K562 (cell line): ENCODE measurements at regions not wholly inside any gene's neighbourhood (a gene's known extent, or its start where the extent isn't known, plus 50 kb on each side); places are given as distances from the start of the nearest gene placed in this dataset.

Experiments
- ATAC-seq: fragments of 200-7000 bp; cut with Tn5 transposase; 3 replicates; pipeline ENCODE4 v1.9.1; 2020; ENCODE audit warnings: moderate library complexity
- BruUV-seq: library from RNA; stranded (reverse); fragments of 400-500 nt; replicated peaks from 2 replicates; lab custom pipeline; 2021; lab: Mats Ljungman, UMichigan
- CTCF ChIA-PET: fragments of 300-600 bp; formaldehyde crosslinking; extraction: SDS; loops from one replicate; lab custom pipeline; 2021; ENCODE audit warnings: low intra/inter-chr PET ratio; lab: Yijun Ruan, JAX
- POLR2A ChIA-PET: fragments of 300-600, 350-650 bp; sonication (Branson Sonifier 250); formaldehyde crosslinking; extraction: SDS; loops from one replicate; lab custom pipeline; 2021; ENCODE audit warnings: antibody characterized with exemption, inconsistent platforms; lab: Yijun Ruan, JAX
- DNase-seq, 4 experiments: peaks; one replicate each; pipeline versions ENCODE4 v3.0.0 to v3.0.0-alpha.2; 2011 to 2018; ENCODE audit warnings: low spot score in 3 of 4, mixed read lengths in 3 of 4; ENCODE audit errors: extremely low read depth in 1 of 4
- FAIRE-seq: peaks from 2 replicates; lab custom pipeline; 2011; peaks lifted over from hg19 to GRCh38; lab: Jason Lieb, UNC
- H2AFZ ChIP-seq: 2 replicates; pipeline ENCODE4 v1.6.0; 2011; ENCODE audit warnings: low read depth, low read length, control low read depth, inconsistent platforms
- H3K27ac ChIP-seq: fragments of 200-600 bp; 3 replicates; pipeline ENCODE4 v1.8.0; 2011; ENCODE audit warnings: low read depth, mild to moderate bottlenecking, control low read depth, inconsistent platforms, low read length, moderate library complexity, mixed read lengths; ENCODE audit errors: extremely low read depth
- H3K27me3 ChIP-seq, 2 experiments: fragments of 300-600 bp in 1 of 2; 2 replicates in 1 of 2; 3 replicates in 1 of 2; pipeline versions ENCODE4 v1.6.0 to v1.8.0; 2011; ENCODE audit warnings: inconsistent platforms in 2 of 2, low read length in 2 of 2, mild to moderate bottlenecking in 1 of 2, mixed read lengths in 1 of 2, moderate library complexity in 1 of 2; ENCODE audit not compliant: control insufficient read depth in 2 of 2, insufficient read depth in 2 of 2
- H3K36me3 ChIP-seq: fragments of 300-600 bp; 3 replicates; pipeline ENCODE4 v1.8.0; 2011; ENCODE audit warnings: mild to moderate bottlenecking, low read length, inconsistent platforms; ENCODE audit not compliant: control insufficient read depth, insufficient read depth
- H3K4me1 ChIP-seq, 2 experiments: fragments of 200-600 bp in 1 of 2; replicated peaks in 1 of 2; 2 replicates in 1 of 2; 3 replicates in 1 of 2; pipeline versions ENCODE4 v1.5.1 to v1.8.0; 2011; ENCODE audit warnings: inconsistent platforms in 2 of 2, low read length in 2 of 2, mild to moderate bottlenecking in 1 of 2, mixed read lengths in 1 of 2, moderate library complexity in 1 of 2; ENCODE audit not compliant: control insufficient read depth in 2 of 2, insufficient read depth in 2 of 2
- H3K4me2 ChIP-seq: 2 replicates; pipeline ENCODE4 v1.6.1; 2011; ENCODE audit warnings: low read length, control low read depth, inconsistent platforms, mixed read lengths; ENCODE audit not compliant: insufficient read depth
- H3K4me3 ChIP-seq: fragments of 200-600 bp; sonication (generic), shearing (Covaris generic); 2 replicates; pipeline ENCODE4 v1.5.1; 2016; ENCODE audit warnings: control low read depth, inconsistent platforms
- H3K79me2 ChIP-seq: fragments of 200-600 bp; 3 replicates; pipeline ENCODE4 v1.8.0; 2011; ENCODE audit warnings: low read length, inconsistent platforms; ENCODE audit not compliant: control insufficient read depth, insufficient read depth
- H3K9ac ChIP-seq, 2 experiments: 2 replicates each; pipeline versions ENCODE4 v1.6.0 to v1.6.1; 2011; ENCODE audit warnings: low read depth in 2 of 2, low read length in 2 of 2, control low read depth in 1 of 2, inconsistent platforms in 1 of 2, mild to moderate bottlenecking in 1 of 2, mixed read lengths in 1 of 2; ENCODE audit not compliant: insufficient read depth in 1 of 2
- H3K9me1 ChIP-seq: one replicate; pipeline ENCODE4 v1.6.0; 2011; ENCODE audit warnings: inconsistent platforms, mild to moderate bottlenecking, low read length, moderate library complexity; ENCODE audit not compliant: control insufficient read depth, insufficient read depth
- H3K9me3 ChIP-seq: replicated peaks from 2 replicates; pipeline ENCODE4 v1.5.1; 2011; ENCODE audit warnings: low read depth, low read length, inconsistent platforms; ENCODE audit not compliant: control insufficient read depth, insufficient read depth
- H4K20me1 ChIP-seq: replicated peaks from 2 replicates; pipeline ENCODE4 v1.6.1; 2011; ENCODE audit warnings: low read length, inconsistent platforms, mixed read lengths; ENCODE audit not compliant: control insufficient read depth, insufficient read depth
- CTBP1 ChIP-seq: fragments of 450-650 bp; IDR thresholded peaks from 2 replicates; pipeline ENCODE4 v1.6.1; 2016; ENCODE audit warnings: borderline replicate concordance
- ELF1 ChIP-seq: fragments of 200-800 bp; sonication (Bioruptor generic); IDR thresholded peaks from 2 replicates; pipeline ENCODE4 v1.6.1; 2016; ENCODE audit warnings: missing genetic modification characterization, missing compliant biosample characterization
- STAT6 ChIP-seq: sonication (generic); formaldehyde crosslinking; IDR thresholded peaks from 2 replicates; pipeline ENCODE4 v1.8.1; 2023; ENCODE audit warnings: mild to moderate bottlenecking, missing genetic modification reagents
- ZNF280A ChIP-seq: fragments of 450-650 bp; IDR thresholded peaks from 2 replicates; pipeline ENCODE4 v1.6.1; 2018; ENCODE audit warnings: mild to moderate bottlenecking, low read depth; ENCODE audit not compliant: partially characterized antibody
- ZNF280B ChIP-seq: fragments of 250-450 bp; sonication (Bioruptor Pico); IDR thresholded peaks from 2 replicates; pipeline ENCODE4 v1.5.1; 2021; ENCODE audit warnings: mild to moderate bottlenecking
- ZNF407 ChIP-seq: fragments of 450-650 bp; IDR thresholded peaks from 2 replicates; pipeline ENCODE4 v1.6.1; 2016; ENCODE audit warnings: low read depth
- WGBS: fragments of 100-300 bp; shearing (Covaris generic); methylation state at CpG from one replicate; pipeline ENCODE4 v1.1.6; 2016; ENCODE audit warnings: low coverage, mixed read lengths; ENCODE audit not compliant: insufficient coverage; ENCODE audit errors: missing lambda C conversion rate; 5-methylcytosine and 5-hydroxymethylcytosine counted together
- in situ Hi-C: fragments of 300-500 bp; cut with MboI; formaldehyde crosslinking; loops from 4 replicates; pipeline ENCODE4 v1.15.0; 2018; ENCODE audit warnings: inconsistent platforms, mixed read lengths
- intact Hi-C: fragments of 100-400 bp; cut with micrococcal nuclease; formaldehyde crosslinking; loops from 2 replicates; pipeline ENCODE4 v1.14.2; 2022

DNA sequence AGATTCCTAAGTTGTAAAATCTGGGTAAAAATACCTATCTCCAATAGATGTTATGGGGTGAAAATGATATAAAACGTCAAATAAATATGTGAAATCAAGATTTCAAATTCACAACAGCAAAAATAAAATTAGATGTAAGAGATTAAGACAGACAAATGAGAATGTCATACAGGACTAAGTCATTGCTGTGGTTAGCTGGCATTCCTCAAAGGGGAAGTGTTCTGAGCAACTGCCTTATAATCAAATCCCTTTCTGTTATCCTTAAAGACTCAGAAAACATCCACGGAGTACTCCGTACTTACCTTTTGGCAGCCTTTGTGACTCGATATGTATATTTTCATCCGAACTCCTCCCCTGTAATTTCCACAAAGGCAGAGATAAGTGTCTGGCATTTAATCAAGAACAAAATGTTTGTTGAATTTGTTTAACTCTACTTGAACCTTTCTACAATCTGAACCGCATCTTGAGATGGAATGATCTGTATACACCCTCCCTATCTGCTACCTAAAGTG is 559.6 kb downstream of the GATA3 start:
- BruUV-seq = no TSS peak
- FAIRE-seq (no peak), ATAC-seq (no peak), DNase-seq (no peak)
- H3K4me2 ChIP-seq = no peak overlapping the region
- WGBS = 0% methylated on average over 6 of the region's 6 CpGs
- no peak overlapping the region for H3K4me3 ChIP-seq
- ChIA-PET CTCF (no interaction called here), POLR2A (no interaction called here)
- intact Hi-C loops (no loop called here), in situ Hi-C loops (no loop called here)
- H3K9me1 ChIP-seq = no peaks in the 10 kb centered on the region
- H2AFZ ChIP-seq = no peak overlapping the region
- no peaks in the 10 kb centered on the region for H4K20me1 ChIP-seq
- no peaks in the 10 kb centered on the region for H3K4me1 ChIP-seq
- H3K36me3 ChIP-seq = no peaks in the 10 kb centered on the region
- no peaks in the 10 kb centered on the region for H3K9me3 ChIP-seq
- no peak overlapping the region for H3K9ac ChIP-seq
- H3K27me3 ChIP-seq = no peaks in the 10 kb centered on the region
- H3K27ac ChIP-seq = no peak overlapping the region
- H3K79me2 ChIP-seq = no peaks in the 10 kb centered on the region
- no peak for TF ChIP-seq ELF1 (tag)
- no peak for TF ChIP-seq CTBP1
- TF ChIP-seq ZNF280A = no peak
- no peak for TF ChIP-seq STAT6 (CRISPR knock-in tag)
- no peak for TF ChIP-seq ZNF280B (CRISPR knock-in tag)
- TF ChIP-seq ZNF407 = no peak
